ENCODE measurements at regions not wholly inside any gene's neighbourhood (a gene's known extent, or its start where the extent isn't known, plus 50 kb on each side); places are given as distances from the start of the nearest gene placed in this dataset.

DNA sequence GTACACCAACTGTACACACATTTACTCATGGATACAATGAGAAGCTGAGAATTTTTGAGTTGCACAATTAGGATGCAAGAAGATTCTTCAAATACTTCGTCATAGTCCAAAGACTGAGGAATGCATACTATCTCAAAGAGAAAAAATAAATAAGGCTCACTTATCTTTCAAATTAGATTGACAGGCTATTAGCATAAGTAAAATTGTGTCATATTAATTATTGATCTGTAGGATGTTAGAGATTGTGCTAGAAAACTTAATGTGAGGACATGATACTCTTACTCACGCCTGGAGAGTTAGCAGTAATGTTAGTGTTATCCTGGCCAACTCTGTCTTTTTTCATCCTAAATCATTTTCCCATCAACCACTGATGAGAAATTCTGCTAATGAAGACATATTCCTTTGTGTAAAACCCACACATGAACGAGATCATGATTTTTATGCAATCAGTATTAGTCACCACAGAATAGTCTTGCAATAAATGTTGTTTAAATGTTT is 659.0 kb downstream of the LTN1 start:
- Histone ChIP-seq H3K27ac (ENCODE audit: low read depth, low read length) (peak overlapping the region; percentile 18), H3K4me1 (ENCODE audit: insufficient read depth, low read length) (peaks cover 30% of the 10 kb centered on the region), H4K20me1 (ENCODE audit: insufficient read depth, low read length) (no peaks in the 10 kb centered on the region), H3K4me3 (ENCODE audit: insufficient read depth, low read length) (no peak overlapping the region), H3K36me3 (ENCODE audit: insufficient read depth, low read length) (no peaks in the 10 kb centered on the region), H3K79me2 (ENCODE audit: insufficient read depth, low read length) (no peaks in the 10 kb centered on the region), H3K4me2 (ENCODE audit: insufficient read depth, low read length) (no peak overlapping the region), H3K27me3 (ENCODE audit: insufficient read depth, low read length) (no peaks in the 10 kb centered on the region), H2AFZ (ENCODE audit: low read length) (no peak overlapping the region), H3K9me3 (ENCODE audit: low read depth, low read length) (no peaks in the 10 kb centered on the region)
- no peak for DNase-seq (ENCODE audit: insufficient read length, low spot score, missing footprints)
- TF ChIP-seq, protein P1, sequence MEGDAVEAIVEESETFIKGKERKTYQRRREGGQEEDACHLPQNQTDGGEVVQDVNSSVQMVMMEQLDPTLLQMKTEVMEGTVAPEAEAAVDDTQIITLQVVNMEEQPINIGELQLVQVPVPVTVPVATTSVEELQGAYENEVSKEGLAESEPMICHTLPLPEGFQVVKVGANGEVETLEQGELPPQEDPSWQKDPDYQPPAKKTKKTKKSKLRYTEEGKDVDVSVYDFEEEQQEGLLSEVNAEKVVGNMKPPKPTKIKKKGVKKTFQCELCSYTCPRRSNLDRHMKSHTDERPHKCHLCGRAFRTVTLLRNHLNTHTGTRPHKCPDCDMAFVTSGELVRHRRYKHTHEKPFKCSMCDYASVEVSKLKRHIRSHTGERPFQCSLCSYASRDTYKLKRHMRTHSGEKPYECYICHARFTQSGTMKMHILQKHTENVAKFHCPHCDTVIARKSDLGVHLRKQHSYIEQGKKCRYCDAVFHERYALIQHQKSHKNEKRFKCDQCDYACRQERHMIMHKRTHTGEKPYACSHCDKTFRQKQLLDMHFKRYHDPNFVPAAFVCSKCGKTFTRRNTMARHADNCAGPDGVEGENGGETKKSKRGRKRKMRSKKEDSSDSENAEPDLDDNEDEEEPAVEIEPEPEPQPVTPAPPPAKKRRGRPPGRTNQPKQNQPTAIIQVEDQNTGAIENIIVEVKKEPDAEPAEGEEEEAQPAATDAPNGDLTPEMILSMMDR (IDR thresholded peaks at IDR 0.05; ENCODE audit: extremely low read depth, low read depth, low read length): no peak

- no peaks in the 10 kb centered on the region for H3K27me3 ChIP-seq (ENCODE audit: insufficient read depth, low read length)
- H3K4me1 ChIP-seq (ENCODE audit: insufficient read depth, low read length): peaks cover 22% of the 10 kb centered on the region
- H3K27ac ChIP-seq (ENCODE audit: low read depth, low read length): no peak overlapping the region
- H2AFZ ChIP-seq (ENCODE audit: low read length): no peak overlapping the region
- H3K9me3 ChIP-seq (ENCODE audit: low read depth, low read length): no peaks in the 10 kb centered on the region
- TF ChIP-seq, protein P1 (IDR thresholded peaks at IDR 0.05; ENCODE audit: extremely low read depth, low read depth, low read length): no peak
- H3K36me3 ChIP-seq (ENCODE audit: insufficient read depth, low read length): no peaks in the 10 kb centered on the region
- no peak overlapping the region for H3K4me2 ChIP-seq (ENCODE audit: insufficient read depth, low read length)
- no peaks in the 10 kb centered on the region for H3K79me2 ChIP-seq (ENCODE audit: insufficient read depth, low read length)
- no peak for DNase-seq (ENCODE audit: insufficient read length, low spot score, missing footprints)
- H3K4me3 ChIP-seq (ENCODE audit: insufficient read depth, low read length): no peak overlapping the region
- no peaks in the 10 kb centered on the region for H4K20me1 ChIP-seq (ENCODE audit: insufficient read depth, low read length)
Observed at GRCh38 chr21:28332796-28333195, 659.9 kb downstream of the LTN1 start.

- no peaks in the 10 kb centered on the region for H3K27me3 ChIP-seq (ENCODE audit: insufficient read depth, low read length)
- H3K4me3 ChIP-seq (ENCODE audit: insufficient read depth, low read length): no peak overlapping the region
- no peaks in the 10 kb centered on the region for H3K36me3 ChIP-seq (ENCODE audit: insufficient read depth, low read length)
- H3K4me1 ChIP-seq (ENCODE audit: insufficient read depth, low read length): no peaks in the 10 kb centered on the region
- H4K20me1 ChIP-seq (ENCODE audit: insufficient read depth, low read length): no peaks in the 10 kb centered on the region
- H3K9me3 ChIP-seq (ENCODE audit: low read depth, low read length): no peaks in the 10 kb centered on the region
- H3K27ac ChIP-seq (ENCODE audit: low read depth, low read length): no peak overlapping the region
- H3K4me2 ChIP-seq (ENCODE audit: insufficient read depth, low read length): no peak overlapping the region
- H2AFZ ChIP-seq (ENCODE audit: low read length): no peak overlapping the region
- no peak for DNase-seq (ENCODE audit: insufficient read length, low spot score, missing footprints)
- TF ChIP-seq, protein P1 (IDR thresholded peaks at IDR 0.05; ENCODE audit: extremely low read depth, low read depth, low read length): no peak
- no peaks in the 10 kb centered on the region for H3K79me2 ChIP-seq (ENCODE audit: insufficient read depth, low read length)
Observed at GRCh38 chr21:28325618-28326017, 667.1 kb downstream of the LTN1 start.

- H3K4me1 ChIP-seq (ENCODE audit: insufficient read depth, low read length): no peaks in the 10 kb centered on the region
- no peak overlapping the region for H3K4me2 ChIP-seq (ENCODE audit: insufficient read depth, low read length)
- no peak for DNase-seq (ENCODE audit: insufficient read length, low spot score, missing footprints)
- H3K4me3 ChIP-seq (ENCODE audit: insufficient read depth, low read length): no peak overlapping the region
- no peaks in the 10 kb centered on the region for H3K79me2 ChIP-seq (ENCODE audit: insufficient read depth, low read length)
- TF ChIP-seq, protein P1 (IDR thresholded peaks at IDR 0.05; ENCODE audit: extremely low read depth, low read depth, low read length): no peak
- no peak overlapping the region for H3K27ac ChIP-seq (ENCODE audit: low read depth, low read length)
- H4K20me1 ChIP-seq (ENCODE audit: insufficient read depth, low read length): no peaks in the 10 kb centered on the region
- no peaks in the 10 kb centered on the region for H3K36me3 ChIP-seq (ENCODE audit: insufficient read depth, low read length)
- no peaks in the 10 kb centered on the region for H3K27me3 ChIP-seq (ENCODE audit: insufficient read depth, low read length)
- no peak overlapping the region for H2AFZ ChIP-seq (ENCODE audit: low read length)
- no peaks in the 10 kb centered on the region for H3K9me3 ChIP-seq (ENCODE audit: low read depth, low read length)
Observed at GRCh38 chr21:28324690-28325089, 668.0 kb downstream of the LTN1 start.

All from osteoblast (primary cell).